Hematopoietic multipotent progenitor cell treated with erythropoietin and hydrocortisone succinate and interleukin-3 and kit ligand, for 4 days (in vitro differentiated cells): ENCODE measurements at regions not wholly inside any gene's neighbourhood (a gene's known extent, or its start where the extent isn't known, plus 50 kb on each side); places are given as distances from the start of the nearest gene placed in this dataset.
A peak's percentile ranks its signal among the peaks of the same experiment; 100 is the strongest.
"Not testable (repeated sequence)": the region's sequence is repeated elsewhere in the genome, so short reads cannot be mapped to it uniquely, and the experiment has no call there.

Experiments
- DNase-seq: peaks from one replicate; pipeline ENCODE4 v3.0.0-alpha.2; 2015

DNA sequence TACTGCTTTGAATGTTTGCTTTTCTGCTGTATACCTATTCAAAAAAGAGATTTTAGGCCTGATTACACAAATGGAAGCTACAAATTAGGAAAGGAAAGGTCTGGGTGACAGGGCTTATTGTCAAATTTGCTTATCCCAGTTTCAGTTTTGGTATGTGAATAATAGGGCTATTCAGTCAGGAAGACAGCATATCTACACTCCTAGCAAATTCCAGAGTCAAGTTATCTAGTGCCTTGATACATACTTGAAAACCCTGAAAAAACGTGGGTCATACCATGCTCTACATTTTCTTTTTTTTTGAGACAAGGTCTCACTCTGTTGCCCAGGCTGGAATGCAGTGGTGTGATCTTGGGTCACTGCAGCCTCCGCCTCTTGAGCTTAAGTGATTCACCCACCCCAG is 59.2 kb upstream of the CCDC180 start:
- DNase-seq, result not testable (repeated sequence)

DNA sequence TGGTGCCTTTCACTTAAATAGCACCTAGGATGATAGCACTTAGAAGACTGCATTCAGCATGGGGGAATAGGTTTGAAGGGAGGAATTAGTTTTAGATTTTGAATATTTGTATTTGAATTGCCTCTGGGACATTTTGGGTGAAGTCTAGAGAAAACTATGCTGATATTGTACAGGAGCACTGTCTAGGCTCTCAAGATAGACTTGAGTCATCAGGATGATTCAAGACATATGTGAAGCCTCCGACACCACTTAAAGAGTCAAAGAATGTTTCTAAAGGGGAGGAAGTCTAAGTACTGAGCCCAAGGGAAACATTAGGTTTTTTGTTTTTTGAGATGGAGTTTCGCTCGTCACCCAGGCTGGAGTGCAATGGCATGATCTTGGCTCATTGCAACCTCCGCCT is 63.9 kb upstream of the CCDC180 start:
- no peak for DNase-seq

DNA sequence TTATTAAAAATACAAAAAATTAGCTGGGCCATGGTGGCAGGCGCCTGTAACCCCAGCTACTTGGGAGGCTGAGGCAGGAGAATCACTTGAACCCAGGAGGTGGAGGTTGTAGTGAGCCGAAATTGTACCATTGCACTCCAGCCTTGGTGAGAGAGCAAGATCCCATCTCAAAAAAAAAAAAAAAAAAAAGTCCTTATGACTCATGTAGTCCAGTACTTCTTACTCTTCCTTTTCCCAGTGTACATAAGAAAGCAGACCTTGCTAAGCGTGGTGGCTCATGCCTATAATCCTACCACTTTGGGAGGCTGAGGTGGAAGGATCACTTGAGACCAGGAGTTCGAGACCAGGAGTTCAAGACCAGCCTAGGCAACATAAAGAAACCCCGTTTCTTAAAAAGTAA is 66.0 kb upstream of the CCDC180 start:
- DNase-seq, result not testable (repeated sequence)

- DNase-seq, result peak; percentile 96
These were observed 69.2 kb upstream of the CCDC180 start for GRCh38 chr9:97237951-97238889.

GRCh38 chr9:97237311-97237786 is 70.1 kb upstream of the CCDC180 start:
- DNase-seq, result no peak

DNA sequence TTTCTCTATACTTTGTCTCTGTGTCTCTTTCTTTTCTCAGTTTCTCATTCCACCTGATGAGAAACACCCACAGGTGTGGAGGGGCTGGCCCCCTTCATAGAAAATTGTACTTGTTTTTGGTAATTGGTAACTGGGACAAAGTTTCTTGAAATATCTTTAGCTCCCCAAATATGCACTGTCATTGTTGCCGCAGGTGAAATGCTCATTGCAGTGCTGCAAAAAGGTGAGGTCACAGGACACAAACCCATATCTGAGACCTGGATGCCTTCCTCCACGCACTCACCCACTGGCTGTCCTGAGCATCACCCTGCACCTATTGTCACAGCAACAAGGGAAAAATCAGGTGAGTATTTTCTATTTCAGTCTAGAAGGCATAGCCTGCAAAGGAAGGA is 74.5 kb upstream of the CCDC180 start:
- not testable (repeated sequence) for DNase-seq

- DNase-seq, result not testable (repeated sequence)
These were observed 75.1 kb upstream of the CCDC180 start for GRCh38 chr9:97232060-97233008.

GRCh38 chr9:97222393-97222792 is 85.1 kb upstream of the CCDC180 start:
- DNase-seq, result not testable (repeated sequence)

GRCh38 chr9:97221478-97222355 is 85.7 kb upstream of the CCDC180 start:
- peak; percentile 82 for DNase-seq

- DNase-seq, result no peak
These were observed 86.5 kb upstream of the CCDC180 start for GRCh38 chr9:97220894-97221477.

DNA sequence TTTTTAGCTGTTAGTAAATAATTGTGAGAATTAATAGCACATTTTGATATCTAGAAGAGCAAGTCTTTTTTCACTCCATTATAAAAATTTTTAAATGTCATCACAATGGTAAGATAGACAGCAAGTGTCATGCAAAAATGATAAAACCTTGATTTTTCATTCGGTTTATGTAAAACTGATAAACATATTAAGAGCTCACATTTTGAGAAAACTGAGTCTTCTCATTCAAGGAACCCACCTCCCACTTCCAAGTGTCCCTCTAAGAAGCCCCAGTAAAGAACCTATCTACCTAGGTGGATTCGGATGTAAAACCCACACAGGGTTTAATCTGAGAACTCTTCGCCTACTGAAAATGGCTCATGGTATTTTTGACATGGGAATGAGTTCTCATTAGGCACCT is 87.1 kb upstream of the CCDC180 start:
- DNase-seq, result not testable (repeated sequence)

GRCh38 chr9:97219443-97220140 is 87.9 kb upstream of the CCDC180 start:
- not testable (repeated sequence) for DNase-seq

GRCh38 chr9:97215127-97215526 is 92.3 kb upstream of the CCDC180 start:
- not testable (repeated sequence) for DNase-seq

- DNase-seq, result not testable (repeated sequence)
These were observed 92.9 kb upstream of the CCDC180 start for GRCh38 chr9:97214556-97214955.

GRCh38 chr9:97199683-97200082 is 107.8 kb upstream of the CCDC180 start:
- DNase-seq, result not testable (repeated sequence)

DNA sequence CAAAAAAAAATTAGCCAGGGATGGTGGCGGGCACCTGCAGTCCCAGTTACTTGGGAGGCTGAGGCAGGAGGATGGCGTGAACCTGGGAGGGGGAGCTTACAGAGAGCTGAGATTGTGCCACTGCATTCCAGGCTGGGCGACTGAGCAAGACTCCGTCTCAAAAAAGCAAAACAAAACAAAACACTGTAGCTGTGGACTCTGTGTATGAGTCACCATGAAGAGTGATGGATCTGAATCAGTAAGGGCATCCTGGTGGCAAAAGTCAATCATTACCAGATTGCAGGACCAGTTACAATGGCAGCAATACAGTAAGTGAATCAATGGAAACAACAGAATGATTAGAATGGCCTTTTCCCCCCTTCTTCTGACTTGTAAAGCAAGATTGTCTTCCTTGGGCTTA is 113.7 kb upstream of the CCDC180 start:
- not testable (repeated sequence) for DNase-seq

GRCh38 chr9:97188545-97188944 is 118.9 kb upstream of the CCDC180 start:
- no peak for DNase-seq

DNA sequence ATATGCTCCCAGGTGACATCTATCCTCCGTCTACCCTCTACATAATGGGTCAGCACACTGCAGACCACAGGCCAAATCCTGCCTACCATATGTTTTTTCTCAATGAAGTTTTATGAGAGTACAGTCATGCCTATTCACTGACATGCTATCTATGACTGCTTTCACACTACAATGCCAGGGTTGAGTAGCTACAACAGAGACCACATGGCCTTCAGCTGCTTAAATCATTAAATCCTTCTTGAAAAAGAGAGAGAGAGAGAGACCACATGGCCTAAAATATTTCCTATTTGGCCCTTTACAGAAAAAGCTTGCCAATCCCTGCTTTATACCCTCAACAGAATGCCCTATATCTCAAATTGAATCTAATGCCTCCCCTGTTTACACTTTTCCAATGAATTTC is 119.8 kb upstream of the CCDC180 start:
- not testable (repeated sequence) for DNase-seq

- no peak for DNase-seq
These were observed 121.0 kb upstream of the CCDC180 start for GRCh38 chr9:97186493-97186892.

DNA sequence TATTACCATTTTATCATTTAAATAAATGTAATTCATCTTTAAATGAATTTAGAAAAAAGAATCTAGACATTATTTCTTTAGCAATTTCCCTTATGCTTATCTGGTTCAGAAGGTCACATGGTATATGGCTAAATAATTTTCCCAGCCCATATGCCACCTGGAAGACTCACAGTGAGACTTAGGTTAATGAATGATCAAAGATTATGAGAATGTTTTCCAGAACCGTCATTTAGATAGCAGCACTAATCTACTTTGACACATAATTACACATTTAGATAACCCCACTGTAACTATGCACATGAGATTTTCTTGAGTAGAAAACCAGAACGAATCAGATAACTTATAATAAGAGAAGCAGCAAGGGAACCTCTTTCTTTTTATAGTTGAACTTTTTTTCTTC is 124.9 kb upstream of the CCDC180 start:
- not testable (repeated sequence) for DNase-seq

DNA sequence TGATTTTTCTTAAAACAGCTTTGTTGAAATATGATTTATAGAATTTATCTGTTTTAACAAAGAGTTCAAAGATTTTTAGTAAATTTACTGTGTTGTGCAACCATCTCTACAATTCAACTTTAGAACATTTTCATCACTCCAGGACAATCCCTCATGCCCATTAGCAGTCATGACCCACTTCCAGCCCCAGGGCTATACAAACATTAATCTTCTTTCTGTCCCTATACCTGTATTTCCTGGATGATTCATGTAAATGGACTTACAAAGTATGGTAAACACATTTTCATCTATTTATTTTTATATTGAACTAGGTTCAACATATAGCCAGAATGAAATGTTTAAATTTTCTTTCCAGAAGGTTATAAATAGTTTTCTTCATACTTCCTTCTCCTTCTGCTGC is 127.8 kb upstream of the CCDC180 start:
- no peak for DNase-seq
